ENCODE measurements at regions not wholly inside any gene's neighbourhood (a gene's known extent, or its start where the extent isn't known, plus 50 kb on each side); places are given as distances from the start of the nearest gene placed in this dataset.

GRCh38 chr3:164539215-164539614 lies 539.1 kb downstream of the SI start:
- DNase-seq = no peak

GRCh38 chr3:164537485-164537884 lies 540.8 kb downstream of the SI start:
- DNase-seq = no peak

GRCh38 chr3:164533275-164533674 lies 545.0 kb downstream of the SI start:
- no peak for DNase-seq

GRCh38 chr3:164526250-164526649 lies 552.0 kb downstream of the SI start:
- DNase-seq = no peak

- no peak for DNase-seq
Measured at GRCh38 chr3:164524201-164524600, 554.1 kb downstream of the SI start.

- no peak for DNase-seq
Measured at GRCh38 chr3:164522073-164522763, 556.1 kb downstream of the SI start.

- no peak for DNase-seq
Measured at GRCh38 chr3:164521644-164522043, 556.7 kb downstream of the SI start.

- DNase-seq = no peak
Measured at GRCh38 chr3:164521139-164521538, 557.2 kb downstream of the SI start.

GRCh38 chr3:164515256-164515655 lies 563.0 kb downstream of the SI start:
- no peak for DNase-seq

- DNase-seq = no peak
Measured at GRCh38 chr3:164514576-164514975, 563.7 kb downstream of the SI start.

GRCh38 chr3:164507886-164508285 lies 570.4 kb downstream of the SI start:
- no peak for DNase-seq

- DNase-seq = no peak
Measured at GRCh38 chr3:164498917-164499316, 579.4 kb downstream of the SI start.

- DNase-seq = no peak
Measured at GRCh38 chr3:164488893-164489292, 589.4 kb downstream of the SI start.

- DNase-seq = no peak
Measured at GRCh38 chr3:164486150-164486549, 592.1 kb downstream of the SI start.

GRCh38 chr3:164479978-164480377 lies 598.3 kb downstream of the SI start:
- DNase-seq = no peak

GRCh38 chr3:164479406-164479805 lies 598.9 kb downstream of the SI start:
- DNase-seq = no peak

GRCh38 chr3:164478323-164478722 lies 600.0 kb downstream of the SI start:
- no peak for DNase-seq

GRCh38 chr3:164477403-164477802 lies 600.9 kb downstream of the SI start:
- no peak for DNase-seq

GRCh38 chr3:164476631-164477030 lies 601.7 kb downstream of the SI start:
- DNase-seq = no peak

- DNase-seq = no peak
Measured at GRCh38 chr3:164470471-164470870, 607.8 kb downstream of the SI start.

- DNase-seq = no peak
Measured at GRCh38 chr3:164468055-164468454, 610.2 kb downstream of the SI start.

GRCh38 chr3:164467007-164467406 lies 611.3 kb downstream of the SI start:
- DNase-seq = no peak

- DNase-seq = no peak
Measured at GRCh38 chr3:164465172-164465571, 613.1 kb downstream of the SI start.

- DNase-seq = no peak
Measured at GRCh38 chr3:164460851-164461250, 617.4 kb downstream of the SI start.

- no peak for DNase-seq
Measured at GRCh38 chr3:164459521-164460151, 618.7 kb downstream of the SI start.
